Adipocyte (in vitro differentiated cells): ENCODE measurements at regions not wholly inside any gene's neighbourhood (a gene's known extent, or its start where the extent isn't known, plus 50 kb on each side); places are given as distances from the start of the nearest gene placed in this dataset.

Experiments used
- DNase-seq: peaks from one replicate; pipeline ENCODE4 v3.0.0-alpha.2; 2015; ENCODE audit warnings: low read depth
- H3K27me3 ChIP-seq: replicated peaks from 2 replicates; pipeline ENCODE4 v1.7.0; 2013; ENCODE audit warnings: mild to moderate bottlenecking, low read length, moderate library complexity; ENCODE audit not compliant: control insufficient read depth, insufficient read depth
- H3K36me3 ChIP-seq: 2 replicates; pipeline ENCODE4 v1.7.0; 2013; ENCODE audit warnings: low read length, mild to moderate bottlenecking, moderate library complexity; ENCODE audit not compliant: control insufficient read depth, insufficient read depth, severe bottlenecking
- H3K4me1 ChIP-seq: 2 replicates; pipeline ENCODE4 v1.7.0; 2013; ENCODE audit warnings: mild to moderate bottlenecking, low read length, moderate library complexity; ENCODE audit not compliant: control insufficient read depth, insufficient read depth
- H3K4me3 ChIP-seq: 2 replicates; pipeline ENCODE4 v1.7.0; 2013; ENCODE audit warnings: mild to moderate bottlenecking, low read length, moderate library complexity
- H3K9ac ChIP-seq: 2 replicates; pipeline ENCODE4 v1.7.0; 2013; ENCODE audit warnings: mild to moderate bottlenecking, low read length, moderate library complexity
- H3K9me3 ChIP-seq: 2 replicates; pipeline ENCODE4 v1.7.0; 2013; ENCODE audit warnings: mild to moderate bottlenecking, low read length, moderate library complexity; ENCODE audit not compliant: control insufficient read depth

DNA sequence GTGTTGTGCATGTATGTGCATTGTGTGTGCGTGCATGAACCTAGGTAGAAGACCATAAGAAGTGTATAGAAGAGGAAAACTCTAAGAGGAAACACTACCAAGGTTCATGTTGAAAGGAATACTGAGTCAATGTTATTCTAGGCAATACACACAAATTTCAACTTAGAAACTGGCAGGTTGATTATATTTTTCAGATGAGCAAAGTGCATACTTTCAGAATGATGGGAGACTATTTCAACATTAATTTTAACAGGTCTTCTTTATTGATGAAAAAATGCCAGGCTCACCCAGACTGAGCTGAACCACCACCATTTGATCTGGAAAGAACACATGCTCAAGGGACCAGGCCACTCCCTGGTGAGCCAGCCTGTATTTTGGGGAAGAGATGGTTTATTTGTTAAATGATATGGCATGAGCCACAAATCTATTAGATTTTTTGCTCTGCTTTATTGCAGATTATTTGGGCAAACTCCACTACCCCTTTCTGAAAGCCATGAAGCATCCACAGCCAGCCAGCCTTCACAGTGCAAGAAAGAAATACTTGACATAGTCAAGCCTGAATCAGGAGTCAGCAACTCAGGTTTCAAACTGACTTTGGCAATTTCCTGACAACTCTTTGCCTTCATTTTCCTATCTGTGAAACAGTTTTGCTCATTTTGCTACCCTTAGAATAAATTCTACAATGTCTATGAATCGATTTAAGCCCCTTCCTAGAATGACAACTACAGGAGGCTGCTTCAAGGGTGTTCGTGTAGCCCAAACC is 368.9 kb downstream of the COG6 start:
- DNase-seq, result no peak
- H3K36me3 ChIP-seq, result no peaks in the 10 kb centered on the region

GRCh38 chr13:40024967-40025714 is 369.7 kb downstream of the COG6 start:
- no peak for DNase-seq
- peaks cover 7% of the 10 kb centered on the region for H3K9me3 ChIP-seq
- no peaks in the 10 kb centered on the region for H3K36me3 ChIP-seq

More for the DNA sequence above, 368.9 kb downstream of the COG6 start:
- Histone ChIP-seq H3K9me3 (peaks cover 7% of the 10 kb centered on the region), H3K9ac (peak overlapping the region; percentile 73), H3K4me1 (peaks cover 19% of the 10 kb centered on the region), H3K27me3 (no peaks in the 10 kb centered on the region), H3K4me3 (peak overlapping the region; percentile 14)

GRCh38 chr13:40026174-40026585 is 370.7 kb downstream of the COG6 start:
- H3K27me3 ChIP-seq, result no peaks in the 10 kb centered on the region
- H3K4me1 ChIP-seq, result peaks cover 28% of the 10 kb centered on the region
- no peak for DNase-seq
- peaks cover 7% of the 10 kb centered on the region for H3K9me3 ChIP-seq
- H3K9ac ChIP-seq, result no peak overlapping the region
- H3K4me3 ChIP-seq, result no peak overlapping the region
- H3K36me3 ChIP-seq, result no peaks in the 10 kb centered on the region

More at GRCh38 chr13:40024967-40025714, 369.7 kb downstream of the COG6 start:
- Histone ChIP-seq H3K4me1 (peaks cover 19% of the 10 kb centered on the region), H3K9ac (peak overlapping the region; percentile 73), H3K4me3 (peak overlapping the region; percentile 14), H3K27me3 (no peaks in the 10 kb centered on the region)

DNA sequence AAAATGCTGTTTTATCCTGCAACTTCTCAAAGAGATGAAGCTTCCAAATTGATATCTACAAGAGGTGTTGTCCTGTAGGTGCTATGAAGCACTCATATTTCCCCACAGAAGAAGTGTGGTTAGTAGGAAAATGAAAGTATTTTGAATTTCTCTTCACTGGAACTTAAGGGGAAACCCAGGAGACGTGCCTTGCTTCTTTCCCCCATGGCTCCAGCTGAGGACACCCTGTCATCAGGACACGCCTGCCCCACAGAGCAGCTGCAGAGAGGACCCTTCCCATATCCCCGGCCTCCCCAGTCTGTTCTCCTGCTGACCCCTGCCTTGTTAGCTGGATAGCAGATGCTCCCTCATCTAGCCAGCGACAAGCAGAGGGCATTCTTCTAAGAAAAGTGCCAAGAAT is 371.3 kb downstream of the COG6 start:
- no peak for DNase-seq
- Histone ChIP-seq H3K9ac (no peak overlapping the region), H3K36me3 (no peaks in the 10 kb centered on the region), H3K4me1 (peaks cover 32% of the 10 kb centered on the region), H3K27me3 (no peaks in the 10 kb centered on the region), H3K4me3 (no peak overlapping the region), H3K9me3 (peaks cover 7% of the 10 kb centered on the region)

DNA sequence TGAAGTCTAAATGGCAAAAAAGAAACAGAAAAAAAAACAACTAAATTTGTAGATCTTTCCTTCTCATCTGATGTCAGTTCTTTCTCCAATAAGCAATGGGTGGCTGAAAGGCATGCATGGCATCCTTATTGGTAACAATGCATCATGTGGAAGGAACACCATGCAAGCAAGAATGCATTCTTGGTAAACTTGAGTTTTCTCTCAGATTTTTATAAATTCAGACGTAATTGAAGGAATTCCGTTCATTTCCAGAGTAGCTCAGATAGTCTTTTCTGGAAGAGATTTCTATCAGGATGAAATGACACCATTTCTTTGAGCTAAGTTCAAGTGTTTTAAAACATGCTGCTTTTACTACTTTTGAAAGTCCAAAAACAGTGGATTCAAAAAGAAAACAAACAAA is 373.0 kb downstream of the COG6 start:
- Histone ChIP-seq H3K4me1 (peaks cover 32% of the 10 kb centered on the region), H3K9ac (no peak overlapping the region), H3K27me3 (no peaks in the 10 kb centered on the region), H3K9me3 (peaks cover 7% of the 10 kb centered on the region), H3K4me3 (no peak overlapping the region), H3K36me3 (no peaks in the 10 kb centered on the region)
- no peak for DNase-seq

DNA sequence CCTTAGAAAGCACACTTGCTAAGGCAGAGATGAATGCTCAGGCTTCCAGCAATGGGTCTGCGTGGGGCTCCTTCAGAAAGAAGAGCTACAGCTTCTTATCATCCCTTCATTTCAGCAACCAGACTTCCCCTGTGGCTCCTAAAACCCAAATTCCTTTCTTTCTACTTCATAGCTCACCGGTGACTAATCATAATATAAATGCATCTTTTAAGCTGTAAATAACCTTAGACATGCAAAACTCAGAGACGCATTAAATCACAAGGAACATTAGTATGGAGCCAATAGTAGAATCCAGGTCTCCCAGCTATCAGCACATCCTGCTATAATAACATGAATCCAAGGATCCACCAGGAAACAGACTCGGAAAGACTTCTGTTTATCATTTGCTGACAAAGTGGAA is 375.6 kb downstream of the COG6 start:
- Histone ChIP-seq H3K27me3 (no peaks in the 10 kb centered on the region), H3K9me3 (peaks cover 7% of the 10 kb centered on the region), H3K9ac (peak overlapping the region; percentile 64), H3K36me3 (no peaks in the 10 kb centered on the region), H3K4me1 (peaks cover 15% of the 10 kb centered on the region), H3K4me3 (peak overlapping the region; percentile 52)
- no peak for DNase-seq

- Histone ChIP-seq H3K4me1 (peaks cover 3% of the 10 kb centered on the region), H3K36me3 (no peaks in the 10 kb centered on the region), H3K27me3 (peaks cover 8% of the 10 kb centered on the region), H3K4me3 (no peak overlapping the region), H3K9me3 (no peaks in the 10 kb centered on the region), H3K9ac (no peak overlapping the region)
- no peak for DNase-seq
These were observed 383.6 kb downstream of the COG6 start for GRCh38 chr13:40039061-40039460.

DNA sequence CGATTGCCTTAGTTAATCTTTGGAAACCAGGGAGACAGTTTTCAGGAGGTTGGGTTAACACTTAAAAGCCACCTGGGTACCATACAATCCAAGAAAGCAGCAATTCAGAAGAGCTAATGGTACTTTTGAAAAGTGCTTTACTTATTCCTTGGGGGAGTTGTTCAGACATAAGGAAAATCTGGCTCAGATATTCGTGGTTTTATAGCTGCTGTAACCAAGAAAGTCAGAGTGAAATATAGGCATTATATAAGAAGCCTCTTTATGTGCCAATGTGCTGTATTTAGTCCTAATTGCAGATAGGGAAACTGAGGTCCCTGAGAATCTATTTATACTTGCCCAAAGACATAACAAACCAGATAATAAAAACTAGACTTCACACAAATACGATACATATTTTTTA is 387.5 kb downstream of the COG6 start:
- Histone ChIP-seq H3K4me1 (no peaks in the 10 kb centered on the region), H3K4me3 (no peak overlapping the region), H3K9ac (no peak overlapping the region), H3K36me3 (no peaks in the 10 kb centered on the region), H3K9me3 (no peaks in the 10 kb centered on the region), H3K27me3 (peaks cover 18% of the 10 kb centered on the region)
- DNase-seq, result no peak

- Histone ChIP-seq H3K36me3 (no peaks in the 10 kb centered on the region), H3K27me3 (peaks cover 21% of the 10 kb centered on the region), H3K9me3 (no peaks in the 10 kb centered on the region), H3K4me1 (no peaks in the 10 kb centered on the region), H3K9ac (no peak overlapping the region), H3K4me3 (no peak overlapping the region)
- DNase-seq, result no peak
These were observed 388.3 kb downstream of the COG6 start for GRCh38 chr13:40043764-40044163.

DNA sequence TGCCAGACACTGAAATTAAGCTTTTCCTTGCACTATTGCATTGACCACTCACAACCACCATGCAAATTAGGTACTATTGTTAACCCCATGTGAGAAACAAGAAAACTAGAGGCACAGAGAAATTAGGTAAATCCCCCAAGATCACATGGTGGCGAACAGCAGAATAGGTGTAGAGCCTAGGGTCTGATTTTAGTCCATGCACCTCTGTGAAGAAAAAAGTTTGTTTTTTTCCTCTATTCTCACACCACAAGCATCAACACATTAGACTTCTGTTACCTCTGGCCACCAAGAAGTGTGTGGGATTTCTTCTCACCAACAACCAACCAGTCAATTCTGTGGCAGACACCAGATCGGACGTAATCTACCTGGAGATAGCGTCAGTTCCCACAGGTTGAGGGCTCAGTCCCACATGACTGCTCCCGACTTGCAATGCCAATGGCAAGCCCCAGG is 391.9 kb downstream of the COG6 start:
- no peak overlapping the region for H3K4me3 ChIP-seq
- no peak for DNase-seq
- no peaks in the 10 kb centered on the region for H3K36me3 ChIP-seq
- no peaks in the 10 kb centered on the region for H3K9me3 ChIP-seq
- H3K4me1 ChIP-seq, result no peaks in the 10 kb centered on the region
- peaks cover 23% of the 10 kb centered on the region for H3K27me3 ChIP-seq
- no peak overlapping the region for H3K9ac ChIP-seq

GRCh38 chr13:40048551-40048950 is 393.1 kb downstream of the COG6 start:
- no peak for DNase-seq
- no peak overlapping the region for H3K9ac ChIP-seq

More at GRCh38 chr13:40048551-40048950, 393.1 kb downstream of the COG6 start:
- Histone ChIP-seq H3K9me3 (no peaks in the 10 kb centered on the region), H3K27me3 (peaks cover 29% of the 10 kb centered on the region), H3K4me1 (no peaks in the 10 kb centered on the region), H3K36me3 (no peaks in the 10 kb centered on the region), H3K4me3 (no peak overlapping the region)
